ENCODE measurements at regions not wholly inside any gene's neighbourhood (a gene's known extent, or its start where the extent isn't known, plus 50 kb on each side); places are given as distances from the start of the nearest gene placed in this dataset.

DNA sequence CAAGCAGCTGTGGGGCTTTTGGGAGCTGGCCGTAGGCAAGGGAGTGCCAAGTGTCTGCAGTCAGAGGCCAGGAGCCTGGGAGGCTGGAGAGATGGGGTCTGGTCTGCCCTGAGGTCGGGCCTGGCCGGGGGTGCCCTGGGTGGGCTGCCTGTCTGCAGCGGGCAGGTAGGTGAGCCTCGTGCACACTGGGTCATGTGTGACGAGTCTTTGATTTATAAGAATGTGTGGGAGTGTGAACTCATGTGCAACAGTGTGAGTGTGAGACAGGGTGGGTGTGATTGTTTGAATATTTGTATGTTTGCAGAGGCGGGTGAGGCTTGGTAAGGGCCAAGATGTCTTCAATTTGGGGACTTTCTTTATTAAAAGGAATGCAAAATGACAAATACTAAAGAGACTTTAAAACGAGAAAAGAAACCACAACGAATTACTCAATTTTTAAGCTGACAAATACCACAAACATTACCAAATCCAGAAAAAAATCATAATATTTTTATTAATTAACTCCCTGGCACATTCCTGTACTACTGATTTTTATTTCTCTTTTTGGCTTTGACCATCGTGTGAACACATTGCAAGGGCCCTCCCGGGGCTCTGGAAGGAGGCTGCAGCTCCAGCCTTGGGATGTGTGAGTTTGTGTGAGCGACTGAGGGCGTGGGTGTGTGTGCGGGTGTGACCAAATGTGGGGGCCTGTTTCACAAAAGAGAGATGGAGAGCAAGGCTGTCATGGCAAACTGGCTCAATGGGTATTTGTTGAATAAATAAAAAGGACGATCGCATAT, 110.3 kb upstream of the WNT4 start:
- peaks cover 24% of the 10 kb centered on the region for H3K27me3 ChIP-seq (ENCODE audit: insufficient read depth, low read length)
- H3K36me3 ChIP-seq (ENCODE audit: insufficient read depth, low read length) = no peaks in the 10 kb centered on the region
- no peak overlapping the region for H2AFZ ChIP-seq (ENCODE audit: low read length)
- TF ChIP-seq, protein P1, sequence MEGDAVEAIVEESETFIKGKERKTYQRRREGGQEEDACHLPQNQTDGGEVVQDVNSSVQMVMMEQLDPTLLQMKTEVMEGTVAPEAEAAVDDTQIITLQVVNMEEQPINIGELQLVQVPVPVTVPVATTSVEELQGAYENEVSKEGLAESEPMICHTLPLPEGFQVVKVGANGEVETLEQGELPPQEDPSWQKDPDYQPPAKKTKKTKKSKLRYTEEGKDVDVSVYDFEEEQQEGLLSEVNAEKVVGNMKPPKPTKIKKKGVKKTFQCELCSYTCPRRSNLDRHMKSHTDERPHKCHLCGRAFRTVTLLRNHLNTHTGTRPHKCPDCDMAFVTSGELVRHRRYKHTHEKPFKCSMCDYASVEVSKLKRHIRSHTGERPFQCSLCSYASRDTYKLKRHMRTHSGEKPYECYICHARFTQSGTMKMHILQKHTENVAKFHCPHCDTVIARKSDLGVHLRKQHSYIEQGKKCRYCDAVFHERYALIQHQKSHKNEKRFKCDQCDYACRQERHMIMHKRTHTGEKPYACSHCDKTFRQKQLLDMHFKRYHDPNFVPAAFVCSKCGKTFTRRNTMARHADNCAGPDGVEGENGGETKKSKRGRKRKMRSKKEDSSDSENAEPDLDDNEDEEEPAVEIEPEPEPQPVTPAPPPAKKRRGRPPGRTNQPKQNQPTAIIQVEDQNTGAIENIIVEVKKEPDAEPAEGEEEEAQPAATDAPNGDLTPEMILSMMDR (IDR thresholded peaks at IDR 0.05; ENCODE audit: extremely low read depth, low read depth, low read length) = no peak
- no peak overlapping the region for H3K4me3 ChIP-seq (ENCODE audit: insufficient read depth, low read length)
- H3K79me2 ChIP-seq (ENCODE audit: insufficient read depth, low read length) = no peaks in the 10 kb centered on the region
- H3K4me2 ChIP-seq (ENCODE audit: insufficient read depth, low read length) = no peak overlapping the region
- no peaks in the 10 kb centered on the region for H3K4me1 ChIP-seq (ENCODE audit: insufficient read depth, low read length)
- H3K27ac ChIP-seq (ENCODE audit: low read depth, low read length) = no peak overlapping the region
- no peaks in the 10 kb centered on the region for H4K20me1 ChIP-seq (ENCODE audit: insufficient read depth, low read length)
- DNase-seq (ENCODE audit: insufficient read length, low spot score, missing footprints) = no peak
- H3K9me3 ChIP-seq (ENCODE audit: low read depth, low read length) = no peaks in the 10 kb centered on the region

DNA sequence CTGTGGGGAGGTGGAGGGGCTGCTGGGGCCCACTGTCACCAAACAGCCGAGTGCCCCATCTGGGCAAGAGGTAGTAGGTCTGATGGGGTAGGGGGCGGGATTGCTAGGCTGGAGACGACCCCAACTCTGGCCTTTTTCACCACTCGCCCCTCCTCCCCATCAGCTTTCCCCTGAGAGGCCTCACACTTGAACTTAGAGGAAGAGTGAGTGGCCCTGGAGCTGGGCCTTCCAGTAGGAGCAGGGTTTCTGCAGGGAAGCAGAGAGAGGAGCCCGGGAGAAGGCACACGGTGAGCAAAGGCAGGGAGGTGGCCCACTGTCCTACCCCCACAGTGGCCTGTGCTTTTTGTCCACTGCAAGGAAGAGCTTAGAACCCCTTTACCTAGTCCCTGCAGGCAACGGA, 111.9 kb upstream of the WNT4 start:
- Histone ChIP-seq H3K4me2 (ENCODE audit: insufficient read depth, low read length) (no peak overlapping the region), H3K27me3 (ENCODE audit: insufficient read depth, low read length) (peaks cover 29% of the 10 kb centered on the region), H4K20me1 (ENCODE audit: insufficient read depth, low read length) (no peaks in the 10 kb centered on the region), H2AFZ (ENCODE audit: low read length) (no peak overlapping the region), H3K79me2 (ENCODE audit: insufficient read depth, low read length) (no peaks in the 10 kb centered on the region), H3K27ac (ENCODE audit: low read depth, low read length) (no peak overlapping the region), H3K36me3 (ENCODE audit: insufficient read depth, low read length) (no peaks in the 10 kb centered on the region), H3K9me3 (ENCODE audit: low read depth, low read length) (no peaks in the 10 kb centered on the region), H3K4me1 (ENCODE audit: insufficient read depth, low read length) (no peaks in the 10 kb centered on the region), H3K4me3 (ENCODE audit: insufficient read depth, low read length) (no peak overlapping the region)
- DNase-seq (ENCODE audit: insufficient read length, low spot score, missing footprints) = no peak
- TF ChIP-seq, protein P1 (IDR thresholded peaks at IDR 0.05; ENCODE audit: extremely low read depth, low read depth, low read length) = no peak

DNA sequence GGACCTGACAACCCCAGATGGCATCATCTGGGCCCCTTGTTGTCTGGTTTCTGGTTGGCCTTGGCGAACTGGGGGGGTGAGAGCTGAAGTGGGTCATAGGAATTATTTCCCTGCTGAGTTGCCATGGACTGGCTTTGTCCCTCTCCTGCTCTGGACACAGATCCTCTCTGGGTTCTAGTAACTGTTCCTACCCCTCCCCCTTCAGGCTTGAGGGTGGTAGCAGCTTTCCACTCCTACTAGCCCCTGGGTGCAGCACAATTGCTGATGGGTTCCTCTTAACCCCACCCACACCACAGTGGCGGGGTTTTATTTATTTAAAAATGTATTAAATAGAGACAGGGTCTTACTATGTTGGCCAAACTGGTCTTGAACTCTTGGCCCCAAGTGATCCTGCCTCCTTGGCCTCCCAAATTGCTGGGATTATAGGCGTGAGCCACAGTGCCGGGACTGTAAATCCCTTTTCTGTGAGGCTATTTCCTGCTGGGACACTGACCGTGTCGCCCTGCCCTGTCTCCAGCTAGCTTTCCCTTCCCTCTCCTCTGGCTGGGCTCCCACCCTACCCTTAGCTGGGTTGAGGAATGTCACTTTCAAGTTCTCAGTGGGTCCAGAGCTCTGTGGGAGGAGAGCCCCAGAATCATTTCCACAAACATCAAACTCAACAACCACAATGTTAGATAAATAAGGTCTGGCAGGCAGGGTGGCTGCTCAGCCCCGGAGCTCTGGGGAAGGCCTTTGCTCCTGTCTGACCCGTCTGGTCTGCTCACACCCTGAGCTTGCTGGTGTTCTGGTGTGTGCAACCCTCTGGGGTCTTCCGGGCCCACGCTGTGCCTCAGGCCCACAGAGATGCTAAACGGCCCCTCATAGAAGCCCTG, 112.7 kb upstream of the WNT4 start:
- TF ChIP-seq, protein P1 (IDR thresholded peaks at IDR 0.05; ENCODE audit: extremely low read depth, low read depth, low read length) = no peak
- Histone ChIP-seq H3K9me3 (ENCODE audit: low read depth, low read length) (no peaks in the 10 kb centered on the region), H3K79me2 (ENCODE audit: insufficient read depth, low read length) (no peaks in the 10 kb centered on the region)

DNA sequence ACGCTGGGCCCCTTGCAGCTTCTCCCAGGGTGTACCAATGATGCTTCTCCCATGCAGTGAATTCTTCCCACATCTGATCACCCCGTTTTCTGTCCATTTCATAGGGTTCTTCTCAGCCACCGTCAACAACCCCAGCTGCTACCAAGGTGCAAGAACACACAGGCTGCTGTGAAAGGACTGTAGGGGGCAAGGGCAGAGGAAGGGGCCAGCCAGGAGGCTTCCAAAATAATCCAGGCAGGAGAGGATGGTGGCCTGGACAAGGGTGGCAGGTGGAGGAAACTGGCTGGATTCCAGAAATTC, 113.3 kb upstream of the WNT4 start:
- Histone ChIP-seq H2AFZ (ENCODE audit: low read length) (no peak overlapping the region), H3K27ac (ENCODE audit: low read depth, low read length) (no peak overlapping the region), H3K9me3 (ENCODE audit: low read depth, low read length) (no peaks in the 10 kb centered on the region), H3K36me3 (ENCODE audit: insufficient read depth, low read length) (no peaks in the 10 kb centered on the region), H3K4me2 (ENCODE audit: insufficient read depth, low read length) (no peak overlapping the region), H3K27me3 (ENCODE audit: insufficient read depth, low read length) (peaks cover 27% of the 10 kb centered on the region), H3K4me3 (ENCODE audit: insufficient read depth, low read length) (no peak overlapping the region), H3K4me1 (ENCODE audit: insufficient read depth, low read length) (no peaks in the 10 kb centered on the region), H3K79me2 (ENCODE audit: insufficient read depth, low read length) (no peaks in the 10 kb centered on the region), H4K20me1 (ENCODE audit: insufficient read depth, low read length) (no peaks in the 10 kb centered on the region)
- DNase-seq (ENCODE audit: insufficient read length, low spot score, missing footprints) = peak; percentile 54
- TF ChIP-seq, protein P1 (IDR thresholded peaks at IDR 0.05; ENCODE audit: extremely low read depth, low read depth, low read length) = no peak

More for the DNA sequence above, 112.7 kb upstream of the WNT4 start:
- Histone ChIP-seq H3K4me1 (ENCODE audit: insufficient read depth, low read length) (no peaks in the 10 kb centered on the region), H3K27me3 (ENCODE audit: insufficient read depth, low read length) (peaks cover 29% of the 10 kb centered on the region), H3K36me3 (ENCODE audit: insufficient read depth, low read length) (no peaks in the 10 kb centered on the region), H2AFZ (ENCODE audit: low read length) (no peak overlapping the region), H4K20me1 (ENCODE audit: insufficient read depth, low read length) (no peaks in the 10 kb centered on the region), H3K4me3 (ENCODE audit: insufficient read depth, low read length) (no peak overlapping the region), H3K27ac (ENCODE audit: low read depth, low read length) (no peak overlapping the region), H3K4me2 (ENCODE audit: insufficient read depth, low read length) (no peak overlapping the region)
- no peak for DNase-seq (ENCODE audit: insufficient read length, low spot score, missing footprints)

Measured in osteoblast (primary cell).